ENCODE measurements at regions not wholly inside any gene's neighbourhood (a gene's known extent, or its start where the extent isn't known, plus 50 kb on each side); places are given as distances from the start of the nearest gene placed in this dataset.

DNA sequence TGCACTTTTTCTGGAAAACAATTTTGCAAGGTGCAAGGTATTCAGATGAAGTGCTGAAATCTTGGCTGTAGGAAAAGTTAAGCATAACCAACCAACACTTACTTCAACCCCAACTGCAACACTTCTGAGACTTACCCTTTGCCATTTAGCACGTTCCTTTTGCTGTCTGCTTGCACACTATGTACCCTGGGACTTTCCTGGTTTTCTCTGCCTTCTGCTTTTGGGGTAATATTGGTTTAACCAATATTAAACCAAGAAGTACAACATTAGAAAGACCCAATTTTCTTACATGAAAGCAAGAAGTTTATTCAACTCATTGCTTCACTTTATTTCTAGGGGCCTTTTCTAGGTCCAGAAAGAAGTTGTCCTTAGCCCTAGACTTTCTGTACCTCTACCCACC lies 193.0 kb downstream of the HLX start:
- no peak overlapping the region for H3K4me3 ChIP-seq (replicated peaks in 1 of 3; ENCODE audit: low read depth in 2 of 3, low read length in 3 of 3)
- H3K9ac ChIP-seq (ENCODE audit: insufficient read depth, low read length, poor library complexity, severe bottlenecking), result no peak overlapping the region
- H3K9me3 Mint-ChIP-seq, result peaks cover 0 to 3% (median 0%) of the 10 kb centered on the region in 7 donors
- peaks cover 2 to 3% of the 10 kb centered on the region in 2 donors for H3K36me3 Mint-ChIP-seq
- TF ChIP-seq, protein P1, sequence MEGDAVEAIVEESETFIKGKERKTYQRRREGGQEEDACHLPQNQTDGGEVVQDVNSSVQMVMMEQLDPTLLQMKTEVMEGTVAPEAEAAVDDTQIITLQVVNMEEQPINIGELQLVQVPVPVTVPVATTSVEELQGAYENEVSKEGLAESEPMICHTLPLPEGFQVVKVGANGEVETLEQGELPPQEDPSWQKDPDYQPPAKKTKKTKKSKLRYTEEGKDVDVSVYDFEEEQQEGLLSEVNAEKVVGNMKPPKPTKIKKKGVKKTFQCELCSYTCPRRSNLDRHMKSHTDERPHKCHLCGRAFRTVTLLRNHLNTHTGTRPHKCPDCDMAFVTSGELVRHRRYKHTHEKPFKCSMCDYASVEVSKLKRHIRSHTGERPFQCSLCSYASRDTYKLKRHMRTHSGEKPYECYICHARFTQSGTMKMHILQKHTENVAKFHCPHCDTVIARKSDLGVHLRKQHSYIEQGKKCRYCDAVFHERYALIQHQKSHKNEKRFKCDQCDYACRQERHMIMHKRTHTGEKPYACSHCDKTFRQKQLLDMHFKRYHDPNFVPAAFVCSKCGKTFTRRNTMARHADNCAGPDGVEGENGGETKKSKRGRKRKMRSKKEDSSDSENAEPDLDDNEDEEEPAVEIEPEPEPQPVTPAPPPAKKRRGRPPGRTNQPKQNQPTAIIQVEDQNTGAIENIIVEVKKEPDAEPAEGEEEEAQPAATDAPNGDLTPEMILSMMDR (IDR thresholded peaks at IDR 0.05), result no peak
- H3K27me3 Mint-ChIP-seq (ENCODE audit: low read depth in 3 of 3), result peaks cover 0 to 1% (median 0%) of the 10 kb centered on the region in 3 donors
- no peaks in the 10 kb centered on the region for H4K20me1 ChIP-seq (ENCODE audit: insufficient read depth, low read length)
- no peaks in the 10 kb centered on the region for H3K9me3 ChIP-seq (replicated peaks in 1 of 2; ENCODE audit: control insufficient read depth in 1 of 2, insufficient read depth in 1 of 2, low read length in 2 of 2)
- WGBS (ENCODE audit: insufficient coverage), result no CpG with 5 or more reads among the region's 1 CpG
- H3K4me1 ChIP-seq (ENCODE audit: control insufficient read depth in 1 of 2, insufficient read depth in 2 of 2, low read length in 2 of 2), result peaks cover 65 to 82% of the 10 kb centered on the region in 2 donors
- H3K4me1 Mint-ChIP-seq, result peaks cover 76% of the 10 kb centered on the region
- no peaks in the 10 kb centered on the region for H3K27me3 ChIP-seq (ENCODE audit: control insufficient read depth in 2 of 2, insufficient read depth in 2 of 2, low read length in 2 of 2)
- H3K27ac Mint-ChIP-seq, result peak overlapping the region in 1 of 7 donors; percentile 31
- H3K36me3 ChIP-seq (replicated peaks in 1 of 2; ENCODE audit: control insufficient read depth in 1 of 2, insufficient read depth in 2 of 2, low read length in 2 of 2), result no peaks in the 10 kb centered on the region
- peak in 1 of 3 donors; percentile 65 for DNase-seq
- intact Hi-C loops (cut with micrococcal nuclease), result loop anchor here in 1 of 2 donors (5.0 kb wide), 1 partner anchor 60 kb away; no protein-coding TSS in a partner anchor
- no peak overlapping the region for H3K4me3 Mint-ChIP-seq
- no peaks in the 10 kb centered on the region for H3K79me2 ChIP-seq (ENCODE audit: insufficient read depth, low read length)
- H3K4me2 ChIP-seq (replicated peaks; ENCODE audit: extremely low read depth, low read length, poor library complexity, severe bottlenecking), result peak overlapping the region; percentile 9
- no peak overlapping the region for H3K27ac ChIP-seq (ENCODE audit: low read depth in 1 of 2, low read length in 2 of 2)
- H2AFZ ChIP-seq (ENCODE audit: insufficient read depth, low read depth, low read length, poor library complexity, severe bottlenecking), result no peak overlapping the region

DNA sequence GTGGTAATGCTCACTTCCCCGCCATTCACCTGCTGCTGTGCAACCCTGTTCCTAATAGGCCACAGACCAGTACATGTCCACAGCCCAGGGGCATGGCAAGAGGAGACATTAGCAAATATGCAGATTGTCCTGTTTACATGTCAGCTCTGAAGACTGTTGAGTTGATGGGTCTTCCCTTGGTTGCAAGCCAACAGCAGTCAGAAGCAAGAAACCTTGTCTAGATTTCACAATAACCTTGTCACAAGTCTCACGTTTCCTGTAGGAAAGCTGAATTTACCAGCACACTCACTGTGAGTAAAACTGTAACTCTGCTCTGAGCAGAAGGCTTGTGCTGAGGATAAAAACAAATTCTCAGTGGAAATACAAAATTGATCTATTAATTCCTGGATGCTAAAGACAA lies 195.1 kb downstream of the HLX start:
- Histone ChIP-seq H3K79me2 (ENCODE audit: insufficient read depth, low read length) (no peaks in the 10 kb centered on the region), H3K9ac (ENCODE audit: insufficient read depth, low read length, poor library complexity, severe bottlenecking) (no peak overlapping the region), H3K27me3 (ENCODE audit: control insufficient read depth in 2 of 2, insufficient read depth in 2 of 2, low read length in 2 of 2) (no peaks in the 10 kb centered on the region), H3K4me3 (replicated peaks in 1 of 3; ENCODE audit: low read depth in 2 of 3, low read length in 3 of 3) (peak overlapping the region in 1 of 3 experiments; percentile 32), H3K4me1 (ENCODE audit: control insufficient read depth in 1 of 2, insufficient read depth in 2 of 2, low read length in 2 of 2) (peaks cover 54 to 67% of the 10 kb centered on the region in 2 donors), H2AFZ (ENCODE audit: insufficient read depth, low read depth, low read length, poor library complexity, severe bottlenecking) (no peak overlapping the region), H3K27ac (ENCODE audit: low read depth in 1 of 2, low read length in 2 of 2) (peak overlapping the region in 1 of 2 donors; percentile 39), H3K4me2 (replicated peaks; ENCODE audit: extremely low read depth, low read length, poor library complexity, severe bottlenecking) (peak overlapping the region; percentile 41), H3K9me3 (replicated peaks in 1 of 2; ENCODE audit: control insufficient read depth in 1 of 2, insufficient read depth in 1 of 2, low read length in 2 of 2) (no peaks in the 10 kb centered on the region), H3K36me3 (replicated peaks in 1 of 2; ENCODE audit: control insufficient read depth in 1 of 2, insufficient read depth in 2 of 2, low read length in 2 of 2) (no peaks in the 10 kb centered on the region), H4K20me1 (ENCODE audit: insufficient read depth, low read length) (no peaks in the 10 kb centered on the region)
- peak; percentile 67 to 82 (median 76) for DNase-seq
- Mint-ChIP-seq H3K36me3 (peaks cover 0 to 3% of the 10 kb centered on the region in 2 donors), H3K27me3 (ENCODE audit: low read depth in 3 of 3) (peaks cover 0 to 1% (median under 1%) of the 10 kb centered on the region in 3 donors), H3K4me1 (peaks cover 62% of the 10 kb centered on the region), H3K4me3 (peak overlapping the region in 1 of 2 donors; percentile 65), H3K27ac (peak overlapping the region; percentile 50 to 90 (median 79)), H3K9me3 (peaks cover 0 to 3% (median 0%) of the 10 kb centered on the region in 7 donors)
- intact Hi-C loops (cut with micrococcal nuclease), result loop anchor here in 1 of 2 donors (5.0 kb wide), 1 partner anchor 62 kb away; no protein-coding TSS in a partner anchor
- 100% methylated on average over 1 of the region's 2 CpGs for WGBS (ENCODE audit: insufficient coverage)
- TF ChIP-seq, protein P1 (IDR thresholded peaks at IDR 0.05), result no peak

All from CD14-positive monocyte (primary cell).